Activated CD4-positive, alpha-beta T cell treated with anti-CD3 and anti-CD28 coated beads, Interleukin-2, Interleukin-6, amounts not matched to agents 100 ng/mL and 50 ng/mL, durations not matched to agents 16 hours and 8 hours (primary cell): ENCODE measurements at regions not wholly inside any gene's neighbourhood (a gene's known extent, or its start where the extent isn't known, plus 50 kb on each side); places are given as distances from the start of the nearest gene placed in this dataset.
"Not testable (repeated sequence)": the region's sequence is repeated elsewhere in the genome, so short reads cannot be mapped to it uniquely, and the experiment has no call there.

Experiments
- DNase-seq: peaks from one replicate; pipeline ENCODE4 v3.0.0-alpha.2; 2020

- DNase-seq, result no peak
These were observed 524.6 kb downstream of the PRKD1 start for GRCh38 chr14:29403091-29403490.

DNA sequence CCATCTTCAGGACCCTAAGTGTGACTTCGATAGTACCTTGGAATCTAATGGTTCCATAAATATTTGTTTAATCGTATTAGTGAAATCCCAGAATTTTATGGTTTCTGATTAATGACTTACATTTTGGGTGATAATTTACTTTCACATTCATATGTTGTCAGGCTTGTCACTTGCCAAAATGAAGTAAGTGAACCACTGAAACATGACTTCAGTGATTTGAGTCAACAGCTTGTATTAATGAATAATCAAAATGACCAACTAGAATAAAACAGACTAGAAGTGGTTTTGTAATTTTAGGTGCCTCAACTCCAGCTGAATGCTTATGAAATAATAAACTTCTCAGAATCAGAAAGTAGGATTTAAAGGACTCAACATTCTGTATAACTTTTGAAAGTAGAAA, 517.1 kb downstream of the PRKD1 start:
- DNase-seq, result no peak

- DNase-seq, result not testable (repeated sequence)
These were observed 512.7 kb downstream of the PRKD1 start for GRCh38 chr14:29414931-29415330.

DNA sequence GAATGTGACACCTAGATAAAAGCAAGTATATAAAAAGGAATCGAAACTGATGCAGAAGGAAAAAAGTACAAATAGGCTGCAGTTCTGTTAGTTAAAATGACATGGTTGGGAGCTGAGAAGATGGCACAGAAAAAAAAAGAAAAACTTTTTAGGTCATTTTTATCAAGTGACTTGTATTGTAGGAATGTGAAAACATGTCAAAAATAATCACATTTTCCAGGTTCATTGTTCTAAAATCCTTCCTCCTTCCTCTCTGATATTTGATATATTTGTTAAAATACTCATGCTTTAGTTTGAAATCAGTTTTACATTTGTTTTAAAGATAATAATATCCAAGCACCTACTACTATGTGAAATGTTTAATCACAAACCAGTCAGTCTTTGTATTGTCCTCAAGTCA, 507.9 kb downstream of the PRKD1 start:
- no peak for DNase-seq

DNA sequence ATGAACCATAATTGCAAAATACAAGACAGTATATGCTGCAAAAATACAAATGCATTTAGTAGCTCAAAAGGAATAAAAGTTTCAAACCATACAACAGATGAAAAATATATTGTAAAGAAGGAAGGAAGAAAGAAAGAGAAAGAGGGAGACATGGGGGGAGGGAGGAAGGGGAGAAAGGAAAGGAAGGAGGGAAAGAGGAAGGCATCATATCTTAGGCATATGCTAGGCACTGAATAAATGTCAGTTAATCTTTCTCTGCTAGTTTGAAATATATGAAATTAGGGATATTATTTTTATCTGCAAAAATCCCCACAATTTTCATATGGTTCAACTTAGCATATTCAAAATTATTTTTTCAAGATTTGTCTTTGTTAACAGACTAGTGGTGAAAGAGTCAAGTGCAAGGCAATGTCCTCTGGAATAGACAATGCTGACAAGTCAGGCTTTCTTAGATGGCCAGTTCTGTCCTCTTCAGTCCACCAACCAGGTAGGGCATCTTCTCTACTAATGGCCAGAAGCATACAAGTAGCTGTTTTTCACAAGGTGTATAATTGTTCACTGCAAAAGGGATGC, 506.4 kb downstream of the PRKD1 start:
- DNase-seq, result no peak

- no peak for DNase-seq
These were observed 501.8 kb downstream of the PRKD1 start for GRCh38 chr14:29425705-29426482.

DNA sequence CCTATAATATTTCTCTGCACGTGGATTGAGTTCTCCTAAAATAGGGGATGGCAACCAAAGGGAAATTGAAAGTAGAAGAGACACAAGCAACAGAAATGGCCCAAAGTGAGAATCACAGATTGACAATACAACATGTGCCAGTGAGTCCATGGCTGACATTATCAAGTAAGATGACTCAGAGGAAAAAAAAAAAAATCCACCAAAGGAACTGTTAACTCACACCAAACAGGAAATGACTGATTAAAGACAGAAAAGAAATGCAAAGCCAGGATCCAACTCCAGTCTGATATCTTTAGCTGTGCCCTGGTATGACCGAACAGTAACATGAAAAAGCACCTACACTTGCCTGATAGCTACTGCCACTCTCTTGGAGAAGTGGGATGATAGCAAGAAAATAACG, 485.0 kb downstream of the PRKD1 start:
- no peak for DNase-seq

DNA sequence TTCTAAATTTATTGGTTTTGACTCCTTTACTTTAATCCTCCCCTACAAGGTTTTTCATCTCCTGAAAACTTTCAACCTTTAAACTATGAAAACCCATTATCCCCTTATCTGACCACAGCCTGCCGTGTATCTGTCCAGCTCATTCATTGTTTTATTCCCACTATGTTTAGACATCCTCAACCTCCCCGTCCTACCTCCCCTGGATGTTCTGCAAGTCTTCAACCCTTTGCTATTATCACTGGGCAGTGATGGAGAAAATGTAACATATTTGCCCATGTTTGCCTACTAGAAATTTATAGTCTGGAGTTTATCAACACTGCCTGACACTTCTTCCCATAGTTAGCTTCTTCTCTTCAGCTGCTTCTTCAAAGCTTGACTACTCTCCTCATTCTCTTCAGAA, 483.4 kb downstream of the PRKD1 start:
- DNase-seq, result no peak

- DNase-seq, result no peak
These were observed 482.8 kb downstream of the PRKD1 start for GRCh38 chr14:29444805-29445204.

DNA sequence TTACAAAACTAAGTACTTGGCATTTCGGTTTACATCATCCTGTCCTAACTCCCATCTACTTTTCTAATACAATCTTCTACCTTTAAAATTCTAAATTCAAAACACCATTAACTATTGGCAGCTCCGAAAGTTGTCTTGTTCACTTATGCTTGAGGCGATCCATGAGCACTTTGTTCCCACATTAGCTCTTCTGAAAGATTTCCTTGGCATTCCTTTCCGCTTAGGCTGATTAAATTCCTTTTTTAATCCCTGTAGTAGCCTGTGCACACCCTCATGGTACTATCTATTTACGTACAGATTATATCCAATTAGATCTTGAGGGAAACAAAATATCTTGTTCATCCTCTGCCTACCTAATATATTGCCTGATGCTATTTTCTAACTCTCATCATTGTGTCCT, 480.7 kb downstream of the PRKD1 start:
- no peak for DNase-seq

GRCh38 chr14:29451941-29452340, 475.7 kb downstream of the PRKD1 start:
- DNase-seq, result no peak

DNA sequence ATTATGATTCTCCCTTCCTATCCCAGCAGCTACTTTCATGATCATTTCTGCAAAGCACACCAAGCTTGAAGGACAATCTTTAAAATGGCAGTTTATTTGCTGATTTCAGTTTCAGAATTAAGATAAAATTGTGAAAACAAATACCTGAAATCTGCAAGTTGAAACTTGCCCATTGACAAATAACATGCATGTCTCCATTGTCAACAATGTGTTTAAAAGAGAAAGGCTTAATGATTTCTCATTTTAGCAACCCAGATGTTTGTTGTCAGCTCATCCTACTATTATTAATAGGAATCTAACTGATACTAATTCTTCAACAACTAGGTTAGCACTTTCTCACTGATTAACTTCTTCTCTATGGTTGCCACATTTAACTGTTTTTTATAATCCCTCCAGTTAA, 474.6 kb downstream of the PRKD1 start:
- no peak for DNase-seq

GRCh38 chr14:29454026-29454693, 473.5 kb downstream of the PRKD1 start:
- no peak for DNase-seq

DNA sequence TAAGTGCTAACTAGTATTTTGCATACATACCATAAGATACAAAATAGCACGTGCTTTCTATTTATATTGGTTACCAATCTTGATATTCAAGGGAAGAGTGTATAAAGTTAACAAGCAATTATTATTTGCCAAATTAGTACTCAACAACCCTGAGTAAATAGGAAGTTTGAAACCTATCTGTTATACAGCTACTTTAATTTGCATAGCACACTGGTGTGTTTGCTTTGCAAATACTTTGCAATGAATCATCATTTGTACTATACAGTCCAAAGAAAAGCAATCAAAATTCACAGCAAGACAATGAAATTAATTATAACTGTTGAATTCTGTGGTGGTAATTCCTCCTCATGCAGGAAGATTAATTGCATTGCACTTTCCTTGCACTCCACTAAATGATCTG, 469.1 kb downstream of the PRKD1 start:
- no peak for DNase-seq

GRCh38 chr14:29459531-29459930, 468.1 kb downstream of the PRKD1 start:
- no peak for DNase-seq

GRCh38 chr14:29459969-29460560, 467.6 kb downstream of the PRKD1 start:
- DNase-seq, result no peak

DNA sequence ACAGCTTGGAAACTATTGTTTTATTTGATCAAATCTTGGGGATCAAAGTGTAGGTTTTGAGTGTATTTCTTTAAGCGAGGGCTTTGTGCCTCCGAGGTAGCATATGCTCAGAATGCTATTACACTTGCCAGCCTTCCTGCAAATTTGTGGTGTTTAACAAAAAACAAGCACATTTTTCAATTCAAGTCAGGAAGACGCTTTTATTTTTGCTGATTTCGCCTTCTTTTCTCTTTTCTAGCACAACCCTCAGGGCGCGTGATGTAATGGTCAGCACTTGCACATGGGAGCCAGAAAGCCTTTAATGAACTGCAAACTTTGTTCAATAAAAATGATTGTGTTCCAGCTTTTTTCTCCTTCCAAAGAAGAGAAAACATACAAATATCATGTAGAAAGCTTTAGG, 466.5 kb downstream of the PRKD1 start:
- DNase-seq, result no peak

GRCh38 chr14:29461506-29461905, 466.1 kb downstream of the PRKD1 start:
- no peak for DNase-seq

DNA sequence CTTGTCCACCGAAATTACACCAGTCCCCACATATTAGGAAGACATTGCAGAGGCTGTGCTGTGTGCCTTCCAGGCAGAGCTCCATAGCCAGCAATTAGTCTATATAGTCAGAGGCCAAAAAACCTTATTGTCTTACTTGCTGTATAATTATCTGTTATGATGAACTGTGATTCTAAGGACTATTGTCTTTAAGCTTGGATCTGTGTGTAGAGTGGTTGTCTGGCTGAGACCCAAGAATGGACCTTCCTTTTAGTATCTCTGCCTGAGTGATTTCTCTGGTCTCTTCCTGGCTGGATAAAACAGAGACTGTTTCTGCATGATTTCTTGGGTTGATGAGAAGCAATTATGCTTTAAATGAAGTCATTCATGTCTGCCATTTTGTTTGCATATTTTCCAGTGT, 465.3 kb downstream of the PRKD1 start:
- no peak for DNase-seq

DNA sequence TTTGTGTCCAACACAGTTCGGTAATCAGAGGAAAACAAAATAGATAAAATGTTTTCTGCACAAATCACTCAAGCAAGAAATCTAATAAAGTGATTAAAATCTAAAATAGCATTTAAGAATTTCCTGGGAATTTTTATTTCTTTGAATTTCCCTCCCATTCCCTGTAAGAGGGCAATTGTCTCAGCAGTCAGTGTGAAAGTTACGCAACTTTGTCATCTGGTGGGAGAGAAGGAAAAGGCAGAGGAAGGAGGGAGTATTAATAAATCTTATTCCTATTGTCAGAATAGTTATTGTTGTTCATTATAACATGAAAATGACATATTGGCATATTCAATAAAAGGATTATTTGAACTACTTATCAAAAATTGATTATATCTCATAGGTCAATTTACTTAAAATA, 464.9 kb downstream of the PRKD1 start:
- DNase-seq, result no peak

- DNase-seq, result no peak
These were observed 463.8 kb downstream of the PRKD1 start for GRCh38 chr14:29463727-29464395.

DNA sequence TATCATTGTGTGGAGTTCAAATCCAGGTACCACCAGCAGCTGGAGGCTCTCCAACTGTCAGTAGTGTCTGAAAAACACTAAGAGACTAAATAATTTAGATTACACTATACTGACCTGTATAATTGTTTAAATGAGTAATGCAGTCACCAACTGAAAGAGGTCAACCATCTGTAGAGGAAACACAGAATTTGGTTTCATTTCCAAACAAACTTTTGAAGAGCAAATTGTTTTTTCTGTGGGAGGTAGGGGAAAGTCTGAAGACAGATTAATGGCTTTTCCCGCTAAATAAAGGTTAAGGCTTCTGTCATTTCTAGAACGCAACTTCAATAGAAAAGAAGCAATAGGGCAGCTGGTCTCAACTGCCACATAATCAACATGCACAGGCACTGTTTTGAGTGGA, 462.6 kb downstream of the PRKD1 start:
- DNase-seq, result no peak

GRCh38 chr14:29475641-29476040, 452.0 kb downstream of the PRKD1 start:
- no peak for DNase-seq
